Parathyroid adenoma (tissue), 2 donors: ENCODE measurements at regions not wholly inside any gene's neighbourhood (a gene's known extent, or its start where the extent isn't known, plus 50 kb on each side); places are given as distances from the start of the nearest gene placed in this dataset.

Experiments
- H2AFZ ChIP-seq: fragments of 300-600 bp; sonication (generic); one replicate; pipeline ENCODE4 v1.7.0; 2017; ENCODE audit warnings: antibody characterized with exemption, mild to moderate bottlenecking
- H3K27ac ChIP-seq: fragments of 300-600 bp; sonication (generic); one replicate; pipeline ENCODE4 v1.7.0; 2017
- H3K27me3 ChIP-seq: fragments of 300-600 bp; sonication (generic); one replicate; pipeline ENCODE4 v1.7.0; 2017; ENCODE audit warnings: low read length; ENCODE audit not compliant: control insufficient read depth, insufficient read depth
- H3K36me3 ChIP-seq: fragments of 300-600 bp; sonication (generic); one replicate; pipeline ENCODE4 v1.7.0; 2017; ENCODE audit warnings: low read length; ENCODE audit not compliant: control insufficient read depth, insufficient read depth
- H3K4me1 ChIP-seq: fragments of 300-600 bp; sonication (generic); one replicate; pipeline ENCODE4 v1.7.0; 2017; ENCODE audit warnings: control low read depth
- H3K4me2 ChIP-seq: fragments of 300-600 bp; sonication (generic); one replicate; pipeline ENCODE4 v1.7.0; 2017; ENCODE audit warnings: low read length
- H3K4me3 ChIP-seq: fragments of 300-600 bp; sonication (generic); one replicate; pipeline ENCODE4 v1.7.0; 2017; ENCODE audit warnings: low read depth, low read length
- H3K79me2 ChIP-seq: fragments of 300-600 bp; sonication (generic); one replicate; pipeline ENCODE4 v1.7.0; 2017; ENCODE audit warnings: control low read depth
- H3K9ac ChIP-seq: fragments of 300-600 bp; sonication (generic); one replicate; pipeline ENCODE4 v1.7.0; 2017; ENCODE audit warnings: mild to moderate bottlenecking
- H3K9me3 ChIP-seq: fragments of 300-600 bp; sonication (generic); one replicate; pipeline ENCODE4 v1.7.0; 2017; ENCODE audit warnings: low read length; ENCODE audit not compliant: control insufficient read depth
- TF ChIP-seq, protein P1 (sequence below): fragments of 300-600 bp; sonication (generic); IDR thresholded peaks from one replicate; pipeline ENCODE4 v1.7.0; 2017; ENCODE audit warnings: antibody characterized with exemption, mild to moderate bottlenecking
- donor health status: primary hyperparathyroidism.

DNA sequence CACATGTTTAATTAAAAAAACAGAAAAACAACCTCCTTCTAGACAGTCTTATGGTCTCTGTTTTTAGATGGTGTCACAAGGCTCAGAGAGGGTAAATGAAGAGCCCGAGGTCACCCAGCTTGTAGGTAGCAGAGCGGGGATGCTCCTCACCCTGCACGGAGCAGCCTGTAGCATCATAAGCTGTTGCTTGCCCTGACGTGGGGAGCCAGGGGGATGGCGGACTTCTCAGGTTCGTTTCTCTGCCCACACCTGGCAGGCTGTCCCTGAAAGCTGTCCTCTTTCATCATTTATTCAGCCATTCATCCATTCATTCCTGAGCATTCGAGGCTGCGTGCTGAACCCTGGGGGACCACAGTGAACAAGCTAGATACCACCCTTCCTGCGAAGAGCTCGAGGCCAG is 75.7 kb upstream of the KSR1 start:
- TF ChIP-seq, protein P1, sequence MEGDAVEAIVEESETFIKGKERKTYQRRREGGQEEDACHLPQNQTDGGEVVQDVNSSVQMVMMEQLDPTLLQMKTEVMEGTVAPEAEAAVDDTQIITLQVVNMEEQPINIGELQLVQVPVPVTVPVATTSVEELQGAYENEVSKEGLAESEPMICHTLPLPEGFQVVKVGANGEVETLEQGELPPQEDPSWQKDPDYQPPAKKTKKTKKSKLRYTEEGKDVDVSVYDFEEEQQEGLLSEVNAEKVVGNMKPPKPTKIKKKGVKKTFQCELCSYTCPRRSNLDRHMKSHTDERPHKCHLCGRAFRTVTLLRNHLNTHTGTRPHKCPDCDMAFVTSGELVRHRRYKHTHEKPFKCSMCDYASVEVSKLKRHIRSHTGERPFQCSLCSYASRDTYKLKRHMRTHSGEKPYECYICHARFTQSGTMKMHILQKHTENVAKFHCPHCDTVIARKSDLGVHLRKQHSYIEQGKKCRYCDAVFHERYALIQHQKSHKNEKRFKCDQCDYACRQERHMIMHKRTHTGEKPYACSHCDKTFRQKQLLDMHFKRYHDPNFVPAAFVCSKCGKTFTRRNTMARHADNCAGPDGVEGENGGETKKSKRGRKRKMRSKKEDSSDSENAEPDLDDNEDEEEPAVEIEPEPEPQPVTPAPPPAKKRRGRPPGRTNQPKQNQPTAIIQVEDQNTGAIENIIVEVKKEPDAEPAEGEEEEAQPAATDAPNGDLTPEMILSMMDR = no peak
- H3K36me3 ChIP-seq = no peaks in the 10 kb centered on the region
- no peaks in the 10 kb centered on the region for H3K9me3 ChIP-seq
- no peaks in the 10 kb centered on the region for H3K27me3 ChIP-seq
- H3K4me2 ChIP-seq = peak overlapping the region; percentile 9
- no peaks in the 10 kb centered on the region for H3K4me1 ChIP-seq
- no peak overlapping the region for H3K27ac ChIP-seq
- H3K79me2 ChIP-seq = no peaks in the 10 kb centered on the region
- no peak overlapping the region for H3K4me3 ChIP-seq
- no peak overlapping the region for H2AFZ ChIP-seq
- H3K9ac ChIP-seq = no peak overlapping the region

DNA sequence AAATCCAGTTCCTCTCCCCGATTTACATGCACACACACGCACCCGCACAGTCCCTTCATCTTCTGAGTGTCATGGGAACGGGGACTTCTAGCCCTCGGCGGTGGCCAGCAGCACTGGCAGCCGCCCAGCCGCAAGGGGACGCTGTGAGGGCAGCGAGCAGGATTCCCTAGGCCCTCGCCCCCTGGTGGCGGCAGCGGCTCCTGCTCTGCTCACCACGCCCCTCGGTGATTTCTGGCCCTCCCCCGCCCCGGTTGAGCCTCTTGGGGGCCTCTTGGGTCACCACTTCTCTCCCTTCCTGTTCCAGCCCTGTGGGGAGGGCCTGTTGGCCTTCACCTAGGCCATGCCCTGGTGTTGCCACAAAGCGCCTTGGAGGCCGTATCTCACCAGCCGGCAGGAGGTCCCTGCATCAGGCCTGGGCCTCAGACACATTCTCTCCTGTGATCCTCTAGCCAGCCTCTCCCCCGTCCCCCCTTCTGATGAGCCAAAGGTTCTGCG is 75.2 kb upstream of the KSR1 start:
- no peaks in the 10 kb centered on the region for H3K9me3 ChIP-seq
- H3K79me2 ChIP-seq = no peaks in the 10 kb centered on the region
- TF ChIP-seq, protein P1 = peak; percentile 82
- no peak overlapping the region for H3K4me3 ChIP-seq
- no peak overlapping the region for H3K27ac ChIP-seq
- H2AFZ ChIP-seq = no peak overlapping the region
- no peak overlapping the region for H3K4me2 ChIP-seq
- no peaks in the 10 kb centered on the region for H3K36me3 ChIP-seq
- no peak overlapping the region for H3K9ac ChIP-seq
- H3K4me1 ChIP-seq = no peaks in the 10 kb centered on the region
- H3K27me3 ChIP-seq = no peaks in the 10 kb centered on the region

DNA sequence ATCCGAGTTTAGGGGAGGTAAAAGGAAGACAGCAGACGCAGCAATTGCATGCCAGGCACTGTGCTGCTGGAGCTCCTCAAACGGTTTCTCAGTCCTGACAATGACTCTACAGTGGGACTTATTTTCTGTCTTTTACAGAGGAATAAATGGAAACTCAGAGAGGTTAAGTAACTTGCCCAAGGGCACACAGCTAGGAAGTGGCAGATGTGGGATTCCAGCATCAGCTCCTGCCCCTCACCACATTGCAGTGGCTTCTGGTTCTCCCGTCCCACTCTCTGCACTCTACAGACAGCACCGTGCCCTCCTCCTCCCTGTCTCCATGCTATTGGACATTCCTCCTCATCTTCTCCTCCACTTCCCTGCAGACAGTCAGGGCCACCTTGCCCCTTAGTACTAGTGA is 74.2 kb upstream of the KSR1 start:
- Histone ChIP-seq H3K36me3 (no peaks in the 10 kb centered on the region), H3K79me2 (no peaks in the 10 kb centered on the region), H2AFZ (no peak overlapping the region), H3K4me1 (no peaks in the 10 kb centered on the region), H3K27me3 (no peaks in the 10 kb centered on the region), H3K4me2 (no peak overlapping the region), H3K4me3 (no peak overlapping the region), H3K9me3 (no peaks in the 10 kb centered on the region), H3K27ac (no peak overlapping the region), H3K9ac (no peak overlapping the region)
- TF ChIP-seq, protein P1 = no peak

DNA sequence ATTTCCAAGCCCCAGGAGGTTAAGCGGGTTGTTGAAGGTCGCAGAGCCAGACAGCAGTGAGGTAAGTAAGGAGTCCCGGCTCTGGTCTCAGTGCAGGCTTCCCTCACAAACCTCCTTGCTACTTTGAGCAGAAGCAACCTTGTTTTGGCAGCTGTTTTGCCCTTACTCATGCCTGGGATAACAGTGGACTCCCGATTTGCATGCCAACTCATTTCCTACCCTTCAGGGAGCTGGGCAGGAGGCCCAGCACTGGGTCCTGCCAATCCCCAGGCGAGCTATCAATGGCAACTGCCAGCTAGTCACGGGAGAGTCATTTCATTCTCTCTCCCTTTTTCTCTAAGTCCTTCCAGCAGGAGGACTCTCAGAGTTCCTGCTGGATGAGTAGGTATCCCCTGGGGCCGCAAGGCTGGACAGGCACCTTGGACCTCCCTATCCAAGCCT is 72.0 kb upstream of the KSR1 start:
- H3K27me3 ChIP-seq = no peaks in the 10 kb centered on the region
- H3K4me2 ChIP-seq = no peak overlapping the region
- no peak overlapping the region for H3K27ac ChIP-seq
- no peaks in the 10 kb centered on the region for H3K79me2 ChIP-seq
- H3K9ac ChIP-seq = no peak overlapping the region
- TF ChIP-seq, protein P1 = no peak
- H3K9me3 ChIP-seq = no peaks in the 10 kb centered on the region
- H3K4me3 ChIP-seq = no peak overlapping the region
- H3K36me3 ChIP-seq = no peaks in the 10 kb centered on the region
- no peak overlapping the region for H2AFZ ChIP-seq
- H3K4me1 ChIP-seq = no peaks in the 10 kb centered on the region

DNA sequence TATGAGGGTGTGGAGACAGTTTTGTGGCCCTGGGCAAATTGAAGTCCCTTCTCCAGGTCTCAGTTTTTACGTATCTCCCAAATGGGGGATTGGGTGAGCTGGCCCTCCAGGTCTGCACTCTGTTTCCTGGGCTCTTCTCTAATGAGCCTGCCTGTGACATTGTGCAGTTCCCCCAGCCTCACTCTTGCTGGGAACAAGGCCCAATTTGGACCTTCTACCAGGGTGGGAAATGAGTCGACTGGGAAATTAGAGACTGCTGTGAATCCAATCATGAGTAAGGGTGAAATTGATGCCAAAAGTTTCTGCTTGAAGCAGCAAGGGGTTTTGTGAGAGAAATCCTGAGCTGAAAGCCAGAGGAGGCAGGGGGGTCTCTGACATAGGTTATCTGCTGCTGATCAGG is 71.5 kb upstream of the KSR1 start:
- Histone ChIP-seq H3K27me3 (no peaks in the 10 kb centered on the region), H3K4me1 (no peaks in the 10 kb centered on the region), H3K9me3 (no peaks in the 10 kb centered on the region), H3K4me3 (no peak overlapping the region), H3K27ac (no peak overlapping the region), H3K79me2 (no peaks in the 10 kb centered on the region), H2AFZ (no peak overlapping the region), H3K4me2 (no peak overlapping the region), H3K36me3 (no peaks in the 10 kb centered on the region), H3K9ac (no peak overlapping the region)
- TF ChIP-seq, protein P1 = no peak
